ENCODE measurements at regions not wholly inside any gene's neighbourhood (a gene's known extent, or its start where the extent isn't known, plus 50 kb on each side); places are given as distances from the start of the nearest gene placed in this dataset.

DNA sequence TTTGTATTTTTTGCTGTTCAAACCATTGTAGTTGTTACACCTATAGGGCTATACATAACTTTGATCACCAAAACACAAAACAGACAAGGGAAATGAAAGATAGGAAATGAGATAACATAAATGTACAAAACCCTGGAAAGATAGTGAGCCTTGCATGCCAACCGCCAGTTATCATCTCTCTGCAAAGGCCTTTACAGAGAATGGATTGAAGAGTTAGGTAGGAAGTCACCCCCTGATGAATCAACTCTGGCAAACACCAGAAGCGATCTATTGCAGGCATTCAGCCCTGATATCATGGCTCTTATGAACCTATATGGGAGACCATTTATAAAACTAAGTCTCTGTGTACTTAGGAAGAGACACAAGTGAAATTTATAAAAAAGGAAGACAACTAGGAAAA is 588.0 kb downstream of the TUSC7 start:
- Histone ChIP-seq H3K27me3 (replicated peaks in 1 of 4; ENCODE audit: control insufficient read depth in 3 of 4, extremely low read depth in 1 of 4, insufficient read depth in 3 of 4, low read length in 3 of 4) (no peaks in the 10 kb centered on the region), H3K14ac (ENCODE audit: insufficient read length) (no peak overlapping the region), H4K91ac (replicated peaks; ENCODE audit: insufficient read length, low read length) (no peak overlapping the region), H3K4me3 (ENCODE audit: extremely low read depth in 1 of 4, insufficient read depth in 2 of 4, low read depth in 3 of 4, low read length in 4 of 4) (no peak overlapping the region), H2BK15ac (ENCODE audit: low read length) (no peak overlapping the region), H3K4me2 (ENCODE audit: insufficient read depth in 1 of 2, low read depth in 2 of 2, low read length in 2 of 2) (no peak overlapping the region), H2AFZ (ENCODE audit: low read length) (no peak overlapping the region), H2BK120ac (replicated peaks; ENCODE audit: low read depth, low read length) (no peak overlapping the region), H3K56ac (replicated peaks; ENCODE audit: insufficient read length, low read depth, low read length) (no peak overlapping the region), H3K36me3 (ENCODE audit: control insufficient read depth in 2 of 4, insufficient read depth in 4 of 4, low read length in 3 of 4) (no peaks in the 10 kb centered on the region), H3K23ac (ENCODE audit: insufficient read length) (no peak overlapping the region), H2BK12ac (ENCODE audit: low read depth, low read length) (no peak overlapping the region), H3K4me1 (replicated peaks in 1 of 4; ENCODE audit: control insufficient read depth in 3 of 4, insufficient read depth in 4 of 4, low read length in 3 of 4) (no peaks in the 10 kb centered on the region), H4K20me1 (replicated peaks in 1 of 2; ENCODE audit: control insufficient read depth in 1 of 2, insufficient read depth in 2 of 2, low read length in 2 of 2) (no peaks in the 10 kb centered on the region), H3K18ac (ENCODE audit: extremely low read depth, low read length) (no peak overlapping the region), H4K8ac (ENCODE audit: extremely low read depth, insufficient read depth, low read length) (no peak overlapping the region), H3K79me1 (ENCODE audit: low read depth, low read length) (no peaks in the 10 kb centered on the region), H2BK20ac (ENCODE audit: low read length) (no peak overlapping the region), H3K9ac (replicated peaks in 1 of 4; ENCODE audit: extremely low read depth in 1 of 4, low read depth in 3 of 4, low read length in 3 of 4) (no peak overlapping the region), H3K4ac (replicated peaks; ENCODE audit: insufficient read length, low read depth, low read length) (no peak overlapping the region), H3K23me2 (ENCODE audit: low read depth, low read length) (no peaks in the 10 kb centered on the region), H2BK5ac (ENCODE audit: low read depth, low read length) (no peak overlapping the region), H4K5ac (ENCODE audit: insufficient read length, low read depth, low read length) (no peak overlapping the region), H3K27ac (ENCODE audit: low read depth, low read length) (no peak overlapping the region), H2AK5ac (ENCODE audit: low read depth, low read length) (no peak overlapping the region), H3K9me3 (ENCODE audit: insufficient read depth in 2 of 2, low read depth in 1 of 2, low read length in 1 of 2) (no peaks in the 10 kb centered on the region), H3K79me2 (ENCODE audit: control insufficient read depth in 1 of 2, insufficient read depth in 2 of 2, low read length in 2 of 2) (no peaks in the 10 kb centered on the region)
- WGBS, 2 experiments (ENCODE audit: extremely low coverage in 1 of 2, insufficient coverage in 1 of 2, insufficient read length in 1 of 2, insufficient replicate concordance in 2 of 2, low coverage in 1 of 2, low lambda C conversion rate in 2 of 2, missing lambda C conversion rate in 1 of 2), result 92% methylated on average over 2 of the region's 2 CpGs; no CpG with 5 or more reads in 1 of the 2 experiments
- TF ChIP-seq CTCF (IDR thresholded peaks at IDR 0.05; ENCODE audit: control extremely low read depth in 1 of 3, insufficient read depth in 1 of 3, low read depth in 1 of 3, low read length in 3 of 3), result no peak
- DNase-seq (ENCODE audit: low read depth in 1 of 2, low spot score in 2 of 2), result no peak
- POLR2A ChIA-PET (ENCODE audit: partially characterized antibody), result no interaction called here
- CTCF ChIA-PET (ENCODE audit: partially characterized antibody), result no interaction called here
- no peak for FAIRE-seq
